Activated naive CD4-positive, alpha-beta T cell treated with anti-CD3 and anti-CD28 coated beads, Interleukin-2, amount 50 U/mL, for 24 hours (primary cell): ENCODE measurements at regions not wholly inside any gene's neighbourhood (a gene's known extent, or its start where the extent isn't known, plus 50 kb on each side); places are given as distances from the start of the nearest gene placed in this dataset.

Source experiments
- H3K27ac Mint-ChIP-seq: one replicate; pipeline ENCODE4 v1.8.0; 2021; ENCODE audit warnings: mild to moderate bottlenecking, mixed read lengths
- H3K27me3 Mint-ChIP-seq: one replicate; pipeline ENCODE4 v1.8.0; 2021; ENCODE audit warnings: mixed read lengths
- H3K36me3 Mint-ChIP-seq: one replicate; pipeline ENCODE4 v1.8.0; 2021; ENCODE audit warnings: mixed read lengths
- H3K4me1 Mint-ChIP-seq: one replicate; pipeline ENCODE4 v1.8.0; 2021; ENCODE audit warnings: mixed read lengths
- H3K4me3 Mint-ChIP-seq: one replicate; pipeline ENCODE4 v1.8.0; 2021; ENCODE audit warnings: mild to moderate bottlenecking, mixed read lengths
- H3K9me3 Mint-ChIP-seq: one replicate; pipeline ENCODE4 v1.8.0; 2021; ENCODE audit warnings: mixed read lengths

DNA sequence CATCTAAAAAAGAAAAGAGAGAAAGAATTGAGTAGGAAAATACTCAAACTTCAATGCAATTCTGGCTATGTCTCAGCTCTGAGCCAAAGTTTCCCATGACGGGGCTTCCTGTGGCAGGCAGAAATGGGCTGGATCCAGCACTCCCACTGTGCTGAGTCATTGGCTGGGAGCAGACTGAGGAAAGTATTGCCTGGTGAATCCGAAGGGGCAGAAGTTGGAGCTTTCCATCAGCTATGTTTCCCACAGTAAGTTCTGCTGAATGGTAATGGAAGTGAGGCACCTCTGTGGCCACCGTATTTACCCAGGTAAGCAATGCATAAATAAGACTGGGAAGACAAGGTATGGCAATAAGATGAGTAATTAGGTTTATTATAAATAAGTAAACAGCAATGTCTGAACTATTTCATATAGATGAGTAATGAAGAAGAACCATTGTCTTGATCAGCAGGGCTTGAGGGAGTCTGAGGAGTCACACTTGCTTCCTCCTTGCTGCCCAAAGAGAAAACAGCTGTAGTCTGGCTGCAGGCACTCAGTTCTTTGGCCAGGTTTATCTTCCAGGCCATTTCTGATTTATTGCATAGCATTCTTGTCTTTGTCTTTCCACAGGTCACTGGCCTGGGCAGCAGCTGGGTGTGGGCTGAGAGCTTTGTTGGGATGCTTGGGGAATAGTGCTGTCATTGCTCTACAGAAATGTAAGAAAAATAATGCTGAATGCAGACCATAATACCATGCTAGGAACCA is 255.3 kb downstream of the DNAJB9 start:
- Mint-ChIP-seq H3K36me3 (no peaks in the 10 kb centered on the region), H3K4me3 (no peak overlapping the region), H3K9me3 (peaks cover 7% of the 10 kb centered on the region)

DNA sequence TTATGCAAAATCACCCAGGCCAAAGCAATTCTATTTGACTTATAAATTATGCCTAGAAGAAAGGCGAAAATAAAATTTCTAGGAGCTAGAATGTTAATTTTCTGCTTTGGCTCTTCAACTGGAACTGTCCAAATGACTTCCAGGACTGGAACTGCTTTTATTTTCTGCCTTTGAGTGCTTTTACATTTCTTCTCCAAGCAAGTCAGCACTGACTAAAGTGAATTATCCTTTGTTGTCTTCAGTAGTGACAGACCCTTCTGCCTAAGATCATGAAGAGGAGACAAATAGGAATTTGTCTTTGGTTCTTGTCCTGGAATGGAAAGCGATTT is 255.9 kb downstream of the DNAJB9 start:
- Mint-ChIP-seq H3K36me3 (no peaks in the 10 kb centered on the region), H3K9me3 (peaks cover 7% of the 10 kb centered on the region), H3K4me3 (no peak overlapping the region), H3K4me1 (no peaks in the 10 kb centered on the region), H3K27me3 (no peaks in the 10 kb centered on the region), H3K27ac (no peak overlapping the region)

More for the DNA sequence above, 255.3 kb downstream of the DNAJB9 start:
- Mint-ChIP-seq H3K27ac (no peak overlapping the region), H3K27me3 (no peaks in the 10 kb centered on the region), H3K4me1 (no peaks in the 10 kb centered on the region)

DNA sequence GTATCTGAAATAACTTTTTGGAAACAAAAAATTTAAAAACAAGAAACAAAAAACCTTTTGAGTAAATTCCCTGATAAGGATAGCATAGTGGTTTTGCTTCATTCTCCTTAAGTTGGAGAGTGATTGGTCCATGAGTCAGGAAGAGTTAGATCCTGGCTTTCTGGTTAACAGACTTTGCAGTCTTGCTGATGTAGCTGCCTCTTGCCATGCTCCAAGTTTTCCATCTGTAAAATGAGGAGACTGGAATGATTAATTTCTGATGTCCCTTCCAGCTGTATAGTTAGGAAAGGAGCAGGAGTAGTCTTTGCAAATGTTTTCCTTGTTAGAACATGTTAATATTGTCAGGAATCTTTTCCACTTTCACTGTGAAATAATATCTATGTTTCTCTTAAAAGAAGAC is 266.6 kb downstream of the DNAJB9 start:
- Mint-ChIP-seq H3K9me3 (peaks cover 14% of the 10 kb centered on the region), H3K4me1 (no peaks in the 10 kb centered on the region), H3K4me3 (no peak overlapping the region), H3K36me3 (no peaks in the 10 kb centered on the region), H3K27me3 (no peaks in the 10 kb centered on the region), H3K27ac (no peak overlapping the region)

DNA sequence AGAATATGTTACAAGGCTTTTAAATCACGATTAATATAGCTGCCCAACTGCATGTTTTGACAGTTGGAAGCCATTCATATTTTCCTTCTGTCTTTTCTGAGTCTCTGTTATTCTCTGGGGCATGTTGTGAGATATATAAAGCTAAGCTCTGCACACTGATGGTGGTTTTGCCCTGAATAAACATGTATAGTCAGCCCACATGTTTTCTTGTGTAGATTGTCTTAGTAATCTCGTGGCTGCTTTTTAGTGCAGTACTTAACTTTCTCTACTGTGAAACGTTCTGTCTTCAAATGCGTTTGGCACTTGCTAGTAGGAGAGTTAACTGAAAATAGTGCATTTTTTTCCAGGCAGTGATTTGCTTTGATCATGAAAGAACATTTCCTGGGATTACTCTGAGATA is 268.5 kb downstream of the DNAJB9 start:
- Mint-ChIP-seq H3K36me3 (no peaks in the 10 kb centered on the region), H3K27me3 (no peaks in the 10 kb centered on the region), H3K27ac (no peak overlapping the region), H3K4me3 (no peak overlapping the region), H3K4me1 (no peaks in the 10 kb centered on the region), H3K9me3 (peaks cover 10% of the 10 kb centered on the region)

DNA sequence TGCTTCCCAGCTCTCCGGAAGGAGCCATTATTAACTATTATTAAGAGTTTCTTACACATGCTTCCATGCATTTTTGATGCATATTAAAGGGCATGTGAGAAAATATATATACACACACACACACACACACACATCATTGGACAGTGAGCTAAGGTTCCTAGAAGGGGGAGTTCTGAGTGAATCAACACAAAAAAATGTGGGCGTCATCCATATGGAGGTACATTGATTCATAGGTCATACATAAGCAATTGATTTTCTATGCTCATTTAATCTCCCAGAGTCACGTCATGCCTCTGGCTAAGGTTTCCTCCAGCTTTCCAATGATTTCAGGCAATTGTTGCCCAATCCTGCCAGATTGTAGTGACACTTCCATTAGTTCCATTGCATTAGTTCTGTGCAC is 269.4 kb downstream of the DNAJB9 start:
- Mint-ChIP-seq H3K9me3 (peaks cover 5% of the 10 kb centered on the region), H3K36me3 (no peaks in the 10 kb centered on the region), H3K4me3 (no peak overlapping the region), H3K4me1 (no peaks in the 10 kb centered on the region), H3K27me3 (no peaks in the 10 kb centered on the region), H3K27ac (no peak overlapping the region)

DNA sequence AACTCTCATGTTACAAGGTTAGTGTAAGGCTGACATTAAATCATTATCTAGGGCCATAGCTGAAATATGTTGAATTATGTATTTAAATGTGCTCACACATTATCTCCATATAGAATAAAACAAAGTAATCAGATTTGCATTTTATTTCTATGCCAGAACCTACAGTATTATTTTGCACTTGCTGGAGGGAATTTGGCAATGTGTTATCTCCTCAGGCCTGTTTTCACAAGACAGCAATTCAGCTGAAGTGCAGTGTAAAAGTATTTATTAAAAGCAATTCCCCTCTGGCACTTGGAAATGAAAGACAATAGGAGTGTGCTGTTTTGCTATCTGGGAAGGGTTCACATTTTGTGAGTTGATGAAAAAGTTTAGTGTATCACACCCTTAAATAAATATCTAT is 276.3 kb downstream of the DNAJB9 start:
- no peaks in the 10 kb centered on the region for H3K36me3 Mint-ChIP-seq
- H3K4me1 Mint-ChIP-seq = no peaks in the 10 kb centered on the region
- no peak overlapping the region for H3K4me3 Mint-ChIP-seq
- H3K9me3 Mint-ChIP-seq = no peaks in the 10 kb centered on the region
- no peaks in the 10 kb centered on the region for H3K27me3 Mint-ChIP-seq
- H3K27ac Mint-ChIP-seq = no peak overlapping the region

DNA sequence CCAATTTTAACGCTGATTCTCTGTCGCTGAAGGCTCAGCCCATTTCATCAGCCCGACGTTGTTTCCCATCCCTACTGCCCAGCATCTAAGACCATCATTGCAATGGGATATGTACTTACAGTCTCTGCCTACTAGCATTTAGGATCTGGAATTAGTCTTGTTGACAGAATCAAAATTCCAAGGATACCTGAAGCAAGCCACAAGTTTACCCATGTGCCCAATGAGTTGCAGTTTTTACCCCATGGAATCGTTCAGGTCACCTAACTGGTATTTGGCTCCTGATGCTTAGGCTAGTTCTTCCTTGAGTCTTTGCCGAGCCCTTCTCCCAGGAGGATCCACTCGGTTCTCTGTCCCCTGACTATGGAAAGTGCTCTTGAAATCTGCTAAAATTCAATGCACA is 276.8 kb downstream of the DNAJB9 start:
- Mint-ChIP-seq H3K4me3 (no peak overlapping the region), H3K9me3 (no peaks in the 10 kb centered on the region)

DNA sequence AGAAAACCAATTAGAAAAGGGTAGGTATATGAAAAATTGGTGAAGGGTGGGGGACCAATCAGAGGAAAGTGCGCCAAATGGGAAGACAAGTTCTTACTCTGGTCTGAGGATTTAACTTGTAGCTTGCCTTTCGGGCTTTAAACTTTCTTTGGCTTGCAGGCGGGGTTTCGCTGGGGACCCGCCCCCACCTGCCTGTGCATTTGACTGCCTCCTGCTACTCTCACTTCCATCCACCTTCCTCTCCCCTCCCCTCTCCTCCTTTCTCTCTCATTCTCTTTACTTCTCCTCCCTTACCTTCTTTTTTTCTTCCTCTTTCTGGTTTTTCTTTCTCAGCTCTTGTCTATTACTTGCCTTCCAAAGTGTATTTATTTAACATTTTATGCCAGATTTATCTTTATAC is 278.8 kb downstream of the DNAJB9 start:
- Mint-ChIP-seq H3K27me3 (no peaks in the 10 kb centered on the region), H3K9me3 (no peaks in the 10 kb centered on the region), H3K4me1 (no peaks in the 10 kb centered on the region), H3K4me3 (no peak overlapping the region), H3K27ac (no peak overlapping the region), H3K36me3 (no peaks in the 10 kb centered on the region)

More for the DNA sequence above, 276.8 kb downstream of the DNAJB9 start:
- H3K27me3 Mint-ChIP-seq = no peaks in the 10 kb centered on the region
- H3K27ac Mint-ChIP-seq = no peak overlapping the region
- H3K36me3 Mint-ChIP-seq = no peaks in the 10 kb centered on the region
- no peaks in the 10 kb centered on the region for H3K4me1 Mint-ChIP-seq

DNA sequence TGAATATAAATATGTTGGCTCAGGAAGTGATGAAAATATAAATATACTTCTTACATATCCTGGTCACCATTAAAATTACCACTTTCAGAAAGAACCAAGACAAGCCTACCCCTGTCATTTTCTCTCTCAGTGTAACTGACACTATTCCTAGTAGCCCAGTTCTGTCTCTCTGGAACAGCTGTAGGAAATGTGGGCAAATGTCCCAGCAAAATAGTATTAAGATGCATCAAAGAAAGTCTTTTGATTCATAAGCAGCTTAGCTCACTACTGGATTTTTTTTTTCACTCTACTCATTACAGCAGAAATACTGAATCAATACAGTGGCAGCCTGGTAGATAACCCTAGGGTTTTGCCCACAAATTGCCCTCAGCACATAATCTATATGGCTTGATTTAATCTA is 290.9 kb downstream of the DNAJB9 start:
- Mint-ChIP-seq H3K4me1 (no peaks in the 10 kb centered on the region), H3K27me3 (peaks cover 2% of the 10 kb centered on the region), H3K4me3 (no peak overlapping the region), H3K9me3 (no peaks in the 10 kb centered on the region), H3K36me3 (no peaks in the 10 kb centered on the region), H3K27ac (no peak overlapping the region)

DNA sequence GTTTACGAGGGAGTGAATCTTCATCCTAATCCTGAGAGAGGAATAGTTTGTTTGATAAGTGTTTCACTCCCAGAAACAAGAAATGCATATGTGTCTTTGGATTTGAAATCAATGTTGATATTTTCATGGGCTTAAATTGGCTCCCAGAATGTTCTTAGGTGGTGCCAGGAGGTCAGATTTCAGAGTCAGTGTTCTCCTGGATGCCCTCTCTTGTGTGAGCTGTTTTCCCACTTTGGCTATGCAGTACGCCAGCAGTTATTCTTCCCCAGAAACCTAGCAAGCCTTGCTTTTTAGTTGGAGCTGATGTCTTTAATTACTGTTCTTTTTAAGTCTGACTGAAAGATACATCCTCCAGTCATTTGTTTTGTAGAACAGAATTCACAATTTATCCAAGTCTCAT is 291.4 kb downstream of the DNAJB9 start:
- Mint-ChIP-seq H3K4me3 (no peak overlapping the region), H3K27me3 (peaks cover 2% of the 10 kb centered on the region), H3K9me3 (no peaks in the 10 kb centered on the region), H3K36me3 (no peaks in the 10 kb centered on the region), H3K27ac (no peak overlapping the region), H3K4me1 (no peaks in the 10 kb centered on the region)

DNA sequence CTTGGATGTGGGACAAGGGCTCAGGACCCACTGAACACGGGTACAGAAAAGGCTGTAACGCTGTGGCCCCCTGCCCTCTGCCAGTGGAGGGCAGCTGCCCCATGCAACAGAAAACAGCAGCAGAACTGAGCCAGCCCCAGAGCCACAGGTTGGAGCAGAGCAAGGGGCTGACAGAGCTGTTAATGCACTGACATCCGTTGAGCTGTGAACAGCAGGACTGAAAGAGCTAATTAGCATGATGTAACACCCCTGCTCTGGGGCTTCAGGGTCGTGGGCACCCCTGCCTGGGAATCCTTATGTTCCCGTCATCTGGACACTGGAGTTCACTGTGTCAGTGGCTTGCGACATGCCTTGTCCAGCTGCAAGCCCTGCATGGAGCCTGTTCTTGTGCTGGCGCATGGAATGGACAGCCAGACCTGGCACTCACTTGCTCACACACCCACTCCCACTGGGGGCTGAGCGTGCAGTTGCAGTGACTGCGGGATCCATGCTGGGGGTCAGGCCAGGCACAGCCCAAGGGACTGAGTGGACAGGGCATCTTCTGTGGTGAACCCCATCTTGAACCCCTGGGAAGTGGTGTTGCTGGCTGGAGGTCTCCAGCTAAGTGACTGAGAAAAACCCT is 293.7 kb downstream of the DNAJB9 start:
- Mint-ChIP-seq H3K27ac (no peak overlapping the region), H3K4me1 (no peaks in the 10 kb centered on the region), H3K9me3 (no peaks in the 10 kb centered on the region), H3K27me3 (peaks cover under 1% of the 10 kb centered on the region), H3K4me3 (no peak overlapping the region), H3K36me3 (no peaks in the 10 kb centered on the region)

DNA sequence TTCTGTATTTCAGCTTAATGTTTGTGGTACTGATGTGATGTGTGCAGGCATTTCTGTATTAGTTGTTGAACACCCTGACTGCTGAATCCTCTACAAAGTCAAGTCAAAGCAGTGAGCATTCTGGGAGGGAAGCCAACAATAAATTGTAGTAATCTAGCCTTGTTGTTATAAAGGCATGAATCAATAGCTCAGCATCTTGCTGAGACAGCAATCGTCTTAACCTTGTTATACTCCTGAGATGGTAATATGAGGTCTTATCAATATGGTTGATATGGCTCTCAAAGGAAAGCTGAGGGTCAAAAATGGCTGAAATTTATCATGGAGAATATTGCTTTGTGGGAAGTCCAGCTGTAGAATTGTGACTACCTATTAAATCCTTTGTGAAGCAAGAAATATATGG is 299.4 kb downstream of the DNAJB9 start:
- Mint-ChIP-seq H3K27ac (no peak overlapping the region), H3K36me3 (no peaks in the 10 kb centered on the region), H3K27me3 (no peaks in the 10 kb centered on the region), H3K4me1 (no peaks in the 10 kb centered on the region), H3K9me3 (no peaks in the 10 kb centered on the region), H3K4me3 (no peak overlapping the region)

DNA sequence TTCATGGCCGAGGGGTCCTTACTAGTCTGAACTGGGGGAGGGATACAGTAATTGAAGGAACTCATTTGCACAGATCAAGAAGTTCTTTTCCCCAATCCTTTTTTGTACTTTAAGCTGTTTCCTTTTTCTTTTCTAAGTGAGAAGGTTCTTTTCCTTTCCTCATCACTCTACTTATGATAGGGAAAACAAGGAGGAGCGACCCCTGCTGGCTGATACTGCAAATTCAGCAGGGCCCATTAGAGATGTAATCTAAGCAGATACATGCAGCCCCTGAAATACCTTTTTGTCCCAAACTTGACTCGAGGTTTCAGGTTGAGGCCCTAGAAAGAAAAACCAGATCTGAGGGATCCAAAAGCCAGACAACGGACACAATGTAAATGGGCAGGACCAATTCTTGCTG is 305.5 kb downstream of the DNAJB9 start:
- Mint-ChIP-seq H3K4me3 (no peak overlapping the region), H3K27ac (no peak overlapping the region), H3K36me3 (no peaks in the 10 kb centered on the region), H3K9me3 (no peaks in the 10 kb centered on the region), H3K4me1 (no peaks in the 10 kb centered on the region), H3K27me3 (no peaks in the 10 kb centered on the region)

DNA sequence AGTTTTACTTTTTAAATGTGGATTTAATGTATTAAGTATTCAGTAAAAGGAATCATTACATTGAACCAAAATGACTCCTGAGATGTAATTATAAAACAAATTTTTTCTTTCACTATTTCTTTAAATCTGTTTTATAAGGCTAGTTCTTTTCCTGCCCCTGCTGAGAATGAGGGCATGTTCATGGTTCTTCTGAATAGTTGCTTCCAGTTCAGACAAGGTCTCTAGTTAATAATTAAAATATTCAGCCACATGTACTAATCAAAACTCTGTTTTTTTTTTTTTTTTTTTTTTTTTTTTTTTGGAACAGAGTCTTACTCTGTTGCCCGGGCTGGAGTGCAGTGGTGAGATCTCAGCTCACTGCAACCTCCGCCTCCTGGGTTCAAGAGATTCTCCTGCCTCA is 321.2 kb downstream of the DNAJB9 start:
- Mint-ChIP-seq H3K27me3 (no peaks in the 10 kb centered on the region), H3K4me3 (no peak overlapping the region), H3K36me3 (no peaks in the 10 kb centered on the region), H3K9me3 (no peaks in the 10 kb centered on the region), H3K27ac (no peak overlapping the region), H3K4me1 (no peaks in the 10 kb centered on the region)

DNA sequence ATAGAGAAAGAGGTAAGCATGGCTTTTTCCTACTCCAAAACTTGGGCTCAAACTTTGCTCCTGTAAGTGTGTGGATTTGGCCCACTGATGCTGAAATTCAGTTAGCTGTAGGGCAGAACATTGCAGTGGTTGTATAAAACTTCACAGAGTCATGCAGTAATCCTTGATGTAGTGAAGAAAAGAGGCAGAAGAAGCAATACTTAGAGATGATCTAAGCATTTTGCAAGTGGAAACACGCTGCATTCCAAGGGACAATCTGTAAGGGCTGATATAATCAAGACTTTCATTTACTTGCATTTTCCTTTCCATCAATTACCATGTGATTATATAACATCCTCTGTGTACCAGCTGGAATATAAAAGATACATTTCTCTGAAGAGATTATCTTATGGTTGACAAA is 338.8 kb downstream of the DNAJB9 start:
- no peak overlapping the region for H3K27ac Mint-ChIP-seq
- H3K9me3 Mint-ChIP-seq = peaks cover under 1% of the 10 kb centered on the region
- no peaks in the 10 kb centered on the region for H3K4me1 Mint-ChIP-seq
- H3K27me3 Mint-ChIP-seq = no peaks in the 10 kb centered on the region
- H3K4me3 Mint-ChIP-seq = no peak overlapping the region
- no peaks in the 10 kb centered on the region for H3K36me3 Mint-ChIP-seq

DNA sequence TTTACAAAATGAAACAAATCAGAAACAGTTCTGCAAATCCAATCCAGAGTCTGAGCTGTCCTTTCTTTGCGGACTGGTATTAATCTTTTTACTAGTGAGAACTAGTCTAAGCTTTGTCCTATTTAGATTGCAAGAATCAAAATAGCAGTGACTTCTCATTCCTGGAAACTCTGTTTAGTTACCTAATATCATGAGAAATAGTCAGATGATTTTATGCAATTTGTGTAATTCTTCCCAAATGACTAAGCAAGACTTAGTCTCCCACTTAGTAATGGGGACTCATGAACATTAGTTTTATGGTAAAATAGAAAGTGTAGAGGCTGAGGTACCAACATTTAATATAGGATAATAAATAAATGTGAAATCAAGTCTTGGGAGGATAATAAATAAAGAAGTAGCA is 341.3 kb downstream of the DNAJB9 start:
- no peak overlapping the region for H3K4me3 Mint-ChIP-seq
- H3K27me3 Mint-ChIP-seq = no peaks in the 10 kb centered on the region
- H3K4me1 Mint-ChIP-seq = no peaks in the 10 kb centered on the region
- H3K27ac Mint-ChIP-seq = no peak overlapping the region
- no peaks in the 10 kb centered on the region for H3K36me3 Mint-ChIP-seq
- H3K9me3 Mint-ChIP-seq = peaks cover 18% of the 10 kb centered on the region

DNA sequence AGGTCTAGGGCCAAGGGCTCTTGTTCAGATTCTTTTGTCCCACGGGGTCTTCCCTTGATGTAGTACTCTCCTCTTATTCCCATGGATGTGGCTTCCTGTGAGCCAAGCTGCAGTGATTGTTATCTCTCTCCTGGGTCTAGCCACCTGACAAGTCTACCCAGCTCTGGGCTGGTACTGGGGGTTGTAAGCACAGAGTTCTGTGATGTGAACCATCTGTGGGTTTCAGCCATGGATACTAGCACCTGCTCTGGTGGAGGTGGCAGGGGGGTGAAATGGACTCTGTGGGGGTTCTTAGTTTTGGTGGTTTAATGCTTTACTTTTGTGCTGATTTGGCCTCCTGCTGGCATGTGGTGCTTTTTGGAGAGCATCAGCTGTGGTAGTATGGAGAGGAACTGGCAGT is 350.8 kb downstream of the DNAJB9 start:
- no peaks in the 10 kb centered on the region for H3K4me1 Mint-ChIP-seq
- H3K36me3 Mint-ChIP-seq = no peaks in the 10 kb centered on the region
- H3K27ac Mint-ChIP-seq = no peak overlapping the region
- peaks cover 34% of the 10 kb centered on the region for H3K9me3 Mint-ChIP-seq
- no peaks in the 10 kb centered on the region for H3K27me3 Mint-ChIP-seq
- no peak overlapping the region for H3K4me3 Mint-ChIP-seq
